HL-60 (cell line): ENCODE measurements at regions not wholly inside any gene's neighbourhood (a gene's known extent, or its start where the extent isn't known, plus 50 kb on each side); places are given as distances from the start of the nearest gene placed in this dataset.

Source experiments
- DNase-seq, 2 experiments: peaks; one replicate each; pipeline ENCODE4 v3.0.0-alpha.2; 2010 to 2020; ENCODE audit warnings: low read depth in 1 of 2, low spot score in 1 of 2
- H3K27ac ChIP-seq: fragments of 250-450 bp; sonication (Bioruptor Pico); replicated peaks from 2 replicates; pipeline ENCODE4 v1.5.1; 2020; ENCODE audit warnings: mild to moderate bottlenecking, moderate library complexity
- H3K27me3 ChIP-seq: fragments of 250-450 bp; sonication (Bioruptor Pico); 2 replicates; pipeline ENCODE4 v1.5.1; 2021; ENCODE audit warnings: mild to moderate bottlenecking, moderate library complexity; ENCODE audit not compliant: insufficient read depth, poor library complexity, severe bottlenecking
- H3K4me3 ChIP-seq: replicated peaks from 2 replicates; pipeline ENCODE4 v1.5.1; 2011; ENCODE audit warnings: mild to moderate bottlenecking, control low read depth, low read length; ENCODE audit not compliant: insufficient read depth
- GABPA ChIP-seq: IDR thresholded peaks from 2 replicates; pipeline ENCODE4 v1.6.1; 2012; ENCODE audit warnings: low read depth
- POLR2AphosphoS5 ChIP-seq: IDR thresholded peaks from 2 replicates; pipeline ENCODE4 v1.6.1; 2012; ENCODE audit warnings: low read depth
- SPI1 ChIP-seq: IDR thresholded peaks from 2 replicates; pipeline ENCODE4 v1.6.1; 2012; ENCODE audit warnings: low read depth, mild to moderate bottlenecking, borderline replicate concordance
- TF ChIP-seq, protein P1 (sequence below): IDR thresholded peaks from one replicate; pipeline ENCODE4 v1.5.1; 2011; ENCODE audit warnings: low read length, control low read depth, inconsistent platforms; ENCODE audit not compliant: insufficient read depth
- TF ChIP-seq, protein P2 (sequence below): IDR thresholded peaks from 2 replicates; pipeline ENCODE4 v1.6.1; 2012; ENCODE audit warnings: low read depth; ENCODE audit not compliant: insufficient replicate concordance

DNA sequence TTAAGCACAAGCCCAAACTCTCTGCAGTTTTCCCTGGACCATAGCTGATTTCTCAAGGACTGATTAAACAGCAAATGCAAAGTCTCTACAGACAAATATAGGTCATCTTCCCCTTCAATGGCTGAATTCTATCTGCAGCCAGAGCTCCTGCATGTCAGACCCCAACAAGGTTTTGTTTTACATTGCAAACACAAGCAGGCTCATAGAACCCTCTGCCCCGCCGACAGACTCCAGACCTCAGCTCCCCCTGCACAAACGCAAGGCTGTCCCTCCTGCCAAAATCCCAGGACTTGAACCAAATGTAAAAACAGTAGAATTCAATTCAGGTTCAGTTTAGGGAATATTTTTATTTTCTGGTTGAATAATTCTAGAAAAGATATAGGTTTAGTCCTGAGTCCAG is 526.7 kb upstream of the TRPC7 start:
- Histone ChIP-seq H3K4me3 (no peak overlapping the region), H3K27me3 (no peaks in the 10 kb centered on the region), H3K27ac (no peak overlapping the region)
- no peak for DNase-seq
- TF ChIP-seq POLR2AphosphoS5 (no peak), GABPA (no peak), SPI1 (no peak)
- TF ChIP-seq, protein P1, sequence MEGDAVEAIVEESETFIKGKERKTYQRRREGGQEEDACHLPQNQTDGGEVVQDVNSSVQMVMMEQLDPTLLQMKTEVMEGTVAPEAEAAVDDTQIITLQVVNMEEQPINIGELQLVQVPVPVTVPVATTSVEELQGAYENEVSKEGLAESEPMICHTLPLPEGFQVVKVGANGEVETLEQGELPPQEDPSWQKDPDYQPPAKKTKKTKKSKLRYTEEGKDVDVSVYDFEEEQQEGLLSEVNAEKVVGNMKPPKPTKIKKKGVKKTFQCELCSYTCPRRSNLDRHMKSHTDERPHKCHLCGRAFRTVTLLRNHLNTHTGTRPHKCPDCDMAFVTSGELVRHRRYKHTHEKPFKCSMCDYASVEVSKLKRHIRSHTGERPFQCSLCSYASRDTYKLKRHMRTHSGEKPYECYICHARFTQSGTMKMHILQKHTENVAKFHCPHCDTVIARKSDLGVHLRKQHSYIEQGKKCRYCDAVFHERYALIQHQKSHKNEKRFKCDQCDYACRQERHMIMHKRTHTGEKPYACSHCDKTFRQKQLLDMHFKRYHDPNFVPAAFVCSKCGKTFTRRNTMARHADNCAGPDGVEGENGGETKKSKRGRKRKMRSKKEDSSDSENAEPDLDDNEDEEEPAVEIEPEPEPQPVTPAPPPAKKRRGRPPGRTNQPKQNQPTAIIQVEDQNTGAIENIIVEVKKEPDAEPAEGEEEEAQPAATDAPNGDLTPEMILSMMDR: no peak
- TF ChIP-seq, protein P2, sequence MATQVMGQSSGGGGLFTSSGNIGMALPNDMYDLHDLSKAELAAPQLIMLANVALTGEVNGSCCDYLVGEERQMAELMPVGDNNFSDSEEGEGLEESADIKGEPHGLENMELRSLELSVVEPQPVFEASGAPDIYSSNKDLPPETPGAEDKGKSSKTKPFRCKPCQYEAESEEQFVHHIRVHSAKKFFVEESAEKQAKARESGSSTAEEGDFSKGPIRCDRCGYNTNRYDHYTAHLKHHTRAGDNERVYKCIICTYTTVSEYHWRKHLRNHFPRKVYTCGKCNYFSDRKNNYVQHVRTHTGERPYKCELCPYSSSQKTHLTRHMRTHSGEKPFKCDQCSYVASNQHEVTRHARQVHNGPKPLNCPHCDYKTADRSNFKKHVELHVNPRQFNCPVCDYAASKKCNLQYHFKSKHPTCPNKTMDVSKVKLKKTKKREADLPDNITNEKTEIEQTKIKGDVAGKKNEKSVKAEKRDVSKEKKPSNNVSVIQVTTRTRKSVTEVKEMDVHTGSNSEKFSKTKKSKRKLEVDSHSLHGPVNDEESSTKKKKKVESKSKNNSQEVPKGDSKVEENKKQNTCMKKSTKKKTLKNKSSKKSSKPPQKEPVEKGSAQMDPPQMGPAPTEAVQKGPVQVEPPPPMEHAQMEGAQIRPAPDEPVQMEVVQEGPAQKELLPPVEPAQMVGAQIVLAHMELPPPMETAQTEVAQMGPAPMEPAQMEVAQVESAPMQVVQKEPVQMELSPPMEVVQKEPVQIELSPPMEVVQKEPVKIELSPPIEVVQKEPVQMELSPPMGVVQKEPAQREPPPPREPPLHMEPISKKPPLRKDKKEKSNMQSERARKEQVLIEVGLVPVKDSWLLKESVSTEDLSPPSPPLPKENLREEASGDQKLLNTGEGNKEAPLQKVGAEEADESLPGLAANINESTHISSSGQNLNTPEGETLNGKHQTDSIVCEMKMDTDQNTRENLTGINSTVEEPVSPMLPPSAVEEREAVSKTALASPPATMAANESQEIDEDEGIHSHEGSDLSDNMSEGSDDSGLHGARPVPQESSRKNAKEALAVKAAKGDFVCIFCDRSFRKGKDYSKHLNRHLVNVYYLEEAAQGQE: no peak

DNA sequence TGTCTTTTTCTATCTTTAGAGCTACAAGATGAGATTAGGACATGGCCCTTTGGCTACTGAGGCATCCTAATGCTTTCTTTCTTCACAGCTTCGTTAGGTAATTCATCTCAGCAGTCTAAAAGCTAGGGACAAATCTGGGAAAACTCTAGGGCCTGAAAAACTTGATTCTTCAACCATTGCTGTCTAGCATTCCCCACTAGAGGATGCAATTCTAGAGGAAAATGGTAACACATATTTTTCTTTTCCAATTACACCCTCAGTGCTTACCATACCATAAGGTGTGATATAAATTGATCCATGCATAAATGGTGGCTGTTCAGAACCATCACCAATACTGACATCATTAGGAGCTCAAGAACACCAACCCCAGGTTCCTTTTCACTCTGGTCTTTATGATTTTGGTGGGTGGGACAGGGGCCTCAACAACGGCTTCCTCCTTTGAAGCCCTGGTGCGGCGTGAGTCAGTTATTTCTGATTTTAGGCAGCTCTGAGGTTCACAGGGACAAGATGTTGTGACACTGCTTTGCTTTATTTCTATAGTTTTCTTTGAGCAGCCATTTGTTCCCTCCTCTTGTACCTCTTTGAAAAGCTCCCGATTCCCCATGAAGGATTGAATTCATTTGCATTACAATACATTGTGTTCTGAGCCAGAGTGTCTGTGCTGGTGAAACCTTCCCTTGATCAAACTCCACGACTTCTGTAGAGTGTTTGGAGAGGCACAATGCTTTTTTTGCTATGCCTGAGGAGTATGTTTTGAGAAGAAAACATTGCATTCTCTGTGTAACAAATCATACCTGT is 526.0 kb upstream of the TRPC7 start:
- Histone ChIP-seq H3K4me3 (no peak overlapping the region), H3K27ac (no peak overlapping the region), H3K27me3 (no peaks in the 10 kb centered on the region)
- no peak for TF ChIP-seq POLR2AphosphoS5
- TF ChIP-seq, protein P2: no peak
- TF ChIP-seq GABPA: no peak
- TF ChIP-seq SPI1: no peak
- DNase-seq: no peak

DNA sequence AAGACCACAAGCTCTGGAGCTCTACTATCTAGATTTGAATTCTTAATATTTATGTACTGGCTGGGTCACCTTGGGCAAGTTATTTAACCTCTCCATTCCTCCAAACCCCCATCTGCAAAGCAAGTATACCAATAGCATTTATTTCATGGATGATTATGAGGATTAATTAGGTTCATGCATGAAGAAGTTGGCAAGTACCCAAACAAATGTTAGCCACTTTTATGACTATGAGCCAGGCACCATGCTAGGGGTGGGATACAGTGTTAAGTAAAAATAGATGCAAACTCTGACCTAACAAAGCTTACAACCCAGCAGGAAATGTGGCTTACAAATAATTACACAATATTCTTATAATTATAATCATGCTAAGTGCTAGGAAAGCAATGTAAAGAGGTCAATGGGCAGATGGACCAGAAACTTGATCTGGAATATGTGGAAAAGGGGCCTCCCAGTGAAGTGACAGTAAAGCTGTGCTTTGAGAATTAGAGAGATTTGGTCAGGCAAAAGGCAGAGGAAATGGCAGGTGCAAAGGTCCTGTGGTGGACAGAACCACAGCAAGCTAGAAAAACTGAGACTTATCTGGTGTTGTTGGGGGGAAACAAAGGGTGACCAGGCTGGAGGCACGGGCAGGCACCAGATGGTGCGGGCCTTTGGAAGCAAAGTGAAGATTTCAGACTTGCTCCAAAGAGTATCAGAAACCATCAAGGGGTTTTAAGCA is 525.2 kb upstream of the TRPC7 start:
- no peaks in the 10 kb centered on the region for H3K27me3 ChIP-seq
- no peak overlapping the region for H3K4me3 ChIP-seq
- DNase-seq: no peak
- H3K27ac ChIP-seq: no peak overlapping the region
- TF ChIP-seq SPI1 (no peak), GABPA (no peak), POLR2AphosphoS5 (no peak)
- TF ChIP-seq, protein P2: no peak
- TF ChIP-seq, protein P1: no peak
